ENCODE measurements at regions not wholly inside any gene's neighbourhood (a gene's known extent, or its start where the extent isn't known, plus 50 kb on each side); places are given as distances from the start of the nearest gene placed in this dataset.
A peak's percentile ranks its signal among the peaks of the same experiment; 100 is the strongest.

DNA sequence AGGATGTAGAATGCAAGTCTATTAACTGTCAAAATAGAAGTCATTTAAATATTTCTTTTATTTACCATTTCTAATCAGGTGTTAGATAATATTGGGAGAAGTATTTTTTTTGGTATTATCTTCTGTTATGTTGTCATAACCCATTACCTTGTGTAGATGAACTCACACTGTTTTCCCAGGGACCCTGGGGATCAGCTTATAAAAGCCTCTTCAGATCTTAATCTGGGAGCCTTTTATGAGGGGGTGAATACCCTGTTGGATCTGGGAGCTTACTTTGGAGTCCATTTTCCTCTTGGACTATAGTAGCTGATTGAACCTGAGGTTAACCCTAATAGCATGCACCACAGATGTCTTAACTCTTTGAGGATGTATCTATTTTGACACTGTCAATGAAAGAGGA, 176.3 kb upstream of the ATP2B1 start:
- Histone ChIP-seq H3K27ac (no peak overlapping the region), H3K4me3 (no peak overlapping the region), H3K9me3 (no peaks in the 10 kb centered on the region), H3K27me3 (no peaks in the 10 kb centered on the region), H3K36me3 (no peaks in the 10 kb centered on the region), H3K4me1 (no peaks in the 10 kb centered on the region)
- TF ChIP-seq EP300 (IDR thresholded peaks at IDR 0.05) (no peak), POLR2A (IDR thresholded peaks at IDR 0.05) (no peak), POLR2AphosphoS5 (IDR thresholded peaks at IDR 0.05) (no peak)
- TF ChIP-seq, protein P1, sequence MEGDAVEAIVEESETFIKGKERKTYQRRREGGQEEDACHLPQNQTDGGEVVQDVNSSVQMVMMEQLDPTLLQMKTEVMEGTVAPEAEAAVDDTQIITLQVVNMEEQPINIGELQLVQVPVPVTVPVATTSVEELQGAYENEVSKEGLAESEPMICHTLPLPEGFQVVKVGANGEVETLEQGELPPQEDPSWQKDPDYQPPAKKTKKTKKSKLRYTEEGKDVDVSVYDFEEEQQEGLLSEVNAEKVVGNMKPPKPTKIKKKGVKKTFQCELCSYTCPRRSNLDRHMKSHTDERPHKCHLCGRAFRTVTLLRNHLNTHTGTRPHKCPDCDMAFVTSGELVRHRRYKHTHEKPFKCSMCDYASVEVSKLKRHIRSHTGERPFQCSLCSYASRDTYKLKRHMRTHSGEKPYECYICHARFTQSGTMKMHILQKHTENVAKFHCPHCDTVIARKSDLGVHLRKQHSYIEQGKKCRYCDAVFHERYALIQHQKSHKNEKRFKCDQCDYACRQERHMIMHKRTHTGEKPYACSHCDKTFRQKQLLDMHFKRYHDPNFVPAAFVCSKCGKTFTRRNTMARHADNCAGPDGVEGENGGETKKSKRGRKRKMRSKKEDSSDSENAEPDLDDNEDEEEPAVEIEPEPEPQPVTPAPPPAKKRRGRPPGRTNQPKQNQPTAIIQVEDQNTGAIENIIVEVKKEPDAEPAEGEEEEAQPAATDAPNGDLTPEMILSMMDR (IDR thresholded peaks at IDR 0.05) = no peak
- intact Hi-C loops (cut with DNase I; ENCODE audit: low total_unique reads) = no loop called here
- DNase-seq = no peak

DNA sequence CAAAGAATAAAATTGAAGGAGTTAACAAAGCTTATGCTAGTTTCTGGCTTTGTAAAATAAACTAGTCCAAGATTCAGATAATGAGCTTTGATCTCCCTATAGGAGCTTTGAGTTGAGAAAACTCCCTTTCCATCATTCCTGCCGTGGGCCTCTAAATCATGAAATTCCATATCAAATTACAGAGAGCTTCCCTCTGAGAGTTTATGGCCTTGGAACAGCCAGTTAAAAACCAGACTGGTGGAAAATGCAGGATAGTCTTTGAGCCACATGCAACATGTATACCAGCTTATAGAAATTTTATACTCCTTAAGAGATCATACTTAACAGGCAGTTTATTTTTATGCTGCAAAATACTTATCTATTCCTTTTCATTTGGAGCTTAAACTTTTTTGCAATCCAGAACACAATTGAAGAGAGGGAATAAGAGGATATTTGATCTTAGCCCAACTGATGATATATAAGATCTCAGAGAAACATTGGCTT, 175.8 kb upstream of the ATP2B1 start:
- 41 to 73% (median 65%) methylated on average over 1 of the region's 1 CpG for WGBS, 5 donors
- DNase-seq = no peak
- H3K4me3 ChIP-seq = no peak overlapping the region
- TF ChIP-seq EP300 (IDR thresholded peaks at IDR 0.05) = no peak
- no peaks in the 10 kb centered on the region for H3K36me3 ChIP-seq
- intact Hi-C loops (cut with DNase I; ENCODE audit: low total_unique reads) = no loop called here
- no peaks in the 10 kb centered on the region for H3K9me3 ChIP-seq
- H3K4me1 ChIP-seq = no peaks in the 10 kb centered on the region
- no peaks in the 10 kb centered on the region for H3K27me3 ChIP-seq
- no peak overlapping the region for H3K27ac ChIP-seq

DNA sequence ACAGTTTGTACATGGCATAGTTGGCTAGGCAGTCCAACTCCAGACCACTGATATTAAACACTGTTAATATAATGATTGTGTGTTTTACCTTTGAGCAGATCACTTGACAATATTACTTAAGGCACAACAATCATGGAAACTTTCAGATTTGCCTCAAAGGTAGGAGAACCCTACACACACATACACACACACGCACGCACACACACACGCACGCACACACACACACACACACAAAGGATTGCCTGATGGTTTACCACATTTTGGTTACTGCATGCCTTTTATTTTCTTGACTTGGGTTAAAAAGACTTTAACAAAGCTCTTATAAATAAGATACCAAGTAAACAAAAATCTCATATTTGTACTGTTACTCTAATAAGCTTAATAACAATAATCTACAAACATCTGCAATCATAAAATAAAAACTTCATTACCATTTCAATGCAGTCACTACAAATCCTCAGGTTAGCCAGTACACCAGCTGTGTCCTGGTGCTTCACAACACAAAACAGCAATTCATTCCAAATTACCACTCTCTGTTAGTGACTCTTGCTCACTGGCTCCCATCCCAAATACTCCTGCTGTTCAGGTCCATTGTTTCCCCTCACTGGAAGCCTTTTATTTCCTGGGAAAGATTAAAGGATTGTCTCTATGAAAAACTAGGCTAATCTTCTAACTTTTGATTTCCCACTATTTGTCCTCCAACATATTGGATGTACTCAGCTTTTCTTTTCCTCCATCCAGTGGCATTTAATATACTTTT, 175.2 kb upstream of the ATP2B1 start:
- intact Hi-C loops (cut with DNase I; ENCODE audit: low total_unique reads) = no loop called here
- H3K9me3 ChIP-seq = no peaks in the 10 kb centered on the region
- H3K36me3 ChIP-seq = no peaks in the 10 kb centered on the region

DNA sequence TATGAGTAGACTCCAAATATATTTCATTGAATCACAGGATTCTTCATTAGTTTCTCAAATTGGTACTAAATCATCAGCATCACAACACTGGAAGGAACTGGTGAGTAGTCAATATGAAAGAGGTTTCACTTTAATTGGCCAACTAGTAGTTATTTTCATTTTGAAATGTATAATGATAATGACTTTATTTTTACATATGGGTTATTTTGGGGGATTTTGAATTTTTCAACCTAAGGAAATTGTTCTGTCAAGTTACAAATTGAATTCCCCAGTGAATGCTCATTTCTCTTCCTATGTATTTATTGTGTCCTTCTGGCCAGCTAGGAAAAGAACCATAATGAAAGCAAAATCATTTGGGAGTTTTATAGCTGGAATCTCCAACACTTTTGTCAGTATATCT, 174.2 kb upstream of the ATP2B1 start:
- Histone ChIP-seq H3K36me3 (no peaks in the 10 kb centered on the region), H3K27me3 (no peaks in the 10 kb centered on the region), H3K27ac (no peak overlapping the region), H3K9me3 (no peaks in the 10 kb centered on the region), H3K4me1 (no peaks in the 10 kb centered on the region), H3K4me3 (no peak overlapping the region)
- TF ChIP-seq EP300 (IDR thresholded peaks at IDR 0.05) (no peak), POLR2AphosphoS5 (IDR thresholded peaks at IDR 0.05) (no peak), POLR2A (IDR thresholded peaks at IDR 0.05) (no peak)
- TF ChIP-seq, protein P1 (IDR thresholded peaks at IDR 0.05) = no peak
- DNase-seq = no peak
- intact Hi-C loops (cut with DNase I; ENCODE audit: low total_unique reads) = no loop called here

More for the DNA sequence above, 175.2 kb upstream of the ATP2B1 start:
- no peaks in the 10 kb centered on the region for H3K4me1 ChIP-seq
- 85 to 93% (median 92%) methylated on average over 4 of the region's 4 CpGs for WGBS, 5 donors
- TF ChIP-seq POLR2AphosphoS5 (IDR thresholded peaks at IDR 0.05) = no peak
- no peak for TF ChIP-seq POLR2A (IDR thresholded peaks at IDR 0.05)
- TF ChIP-seq, protein P1 (IDR thresholded peaks at IDR 0.05) = no peak
- TF ChIP-seq EP300 (IDR thresholded peaks at IDR 0.05) = no peak
- DNase-seq = peak in 1 of 2 donors; percentile 37
- no peak overlapping the region for H3K4me3 ChIP-seq
- no peaks in the 10 kb centered on the region for H3K27me3 ChIP-seq
- no peak overlapping the region for H3K27ac ChIP-seq

DNA sequence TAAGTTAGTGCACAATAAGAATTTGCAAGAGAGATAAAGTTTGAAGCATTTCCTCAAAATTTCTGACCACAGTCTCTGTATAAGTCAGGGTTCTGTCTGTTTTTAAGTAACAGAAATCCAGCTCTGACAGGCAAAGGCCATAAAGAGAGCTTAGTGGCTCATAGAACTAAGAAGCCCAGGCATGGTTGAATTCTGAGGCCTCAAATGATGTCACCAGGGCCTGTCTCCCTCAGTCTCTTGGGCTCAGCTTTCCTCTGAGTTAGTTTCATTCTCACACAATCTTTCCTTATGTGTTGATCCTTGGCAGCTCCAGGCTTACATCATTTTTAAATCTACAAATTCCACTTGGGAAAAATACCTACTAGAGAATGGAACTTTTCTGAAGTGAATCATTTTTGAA, 173.4 kb upstream of the ATP2B1 start:
- H3K27ac ChIP-seq = no peak overlapping the region
- peak in 1 of 2 donors; percentile 34 for DNase-seq

More for the DNA sequence above, 173.4 kb upstream of the ATP2B1 start:
- intact Hi-C loops (cut with DNase I; ENCODE audit: low total_unique reads) = no loop called here
- H3K4me1 ChIP-seq = no peaks in the 10 kb centered on the region
- H3K27me3 ChIP-seq = no peaks in the 10 kb centered on the region
- no peak for TF ChIP-seq POLR2A (IDR thresholded peaks at IDR 0.05)
- no peak for TF ChIP-seq POLR2AphosphoS5 (IDR thresholded peaks at IDR 0.05)
- H3K36me3 ChIP-seq = no peaks in the 10 kb centered on the region
- no peak overlapping the region for H3K4me3 ChIP-seq
- H3K9me3 ChIP-seq = no peaks in the 10 kb centered on the region

Measured in stomach (tissue), 8 donors.